HG03469 (cell line): ENCODE measurements at regions not wholly inside any gene's neighbourhood (a gene's known extent, or its start where the extent isn't known, plus 50 kb on each side); places are given as distances from the start of the nearest gene placed in this dataset.

Source experiments
- ATAC-seq: cut with Tn5 transposase; IDR thresholded peaks from one replicate; pipeline ENCODE4 v1.9.1; 2021; ENCODE audit warnings: mild to moderate bottlenecking, moderate library complexity, moderate number of reproducible peaks; ENCODE audit not compliant: unreplicated experiment

DNA sequence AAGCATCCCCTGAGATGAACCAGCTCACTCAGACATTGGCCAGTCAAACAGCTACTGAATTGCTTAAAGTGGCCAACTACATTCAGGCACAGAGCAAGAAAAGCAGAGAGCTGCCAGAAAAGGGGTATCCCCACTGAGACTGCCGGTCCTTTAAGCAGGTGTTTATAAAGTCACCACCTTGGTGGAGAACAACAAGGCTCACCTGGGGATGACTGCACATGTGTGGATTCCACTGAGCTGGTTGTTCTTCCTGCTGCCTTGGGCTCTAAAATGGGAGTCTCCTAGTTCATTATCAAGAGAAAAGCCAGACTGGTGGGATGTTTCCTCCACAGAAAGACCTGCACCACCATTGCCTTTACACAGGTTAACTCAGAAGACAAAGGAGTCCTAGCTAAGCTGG lies 51.8 kb upstream of the IPO5 start:
- ATAC-seq: no peak
